HCT116 (cell line): ENCODE measurements at regions not wholly inside any gene's neighbourhood (a gene's known extent, or its start where the extent isn't known, plus 50 kb on each side); places are given as distances from the start of the nearest gene placed in this dataset.
A peak's percentile ranks its signal among the peaks of the same experiment; 100 is the strongest.

Source experiments
- ATAC-seq: fragments of 200-7000 bp; cut with Tn5 transposase; 2 replicates; pipeline ENCODE4 v1.9.1; 2020; ENCODE audit warnings: mild to moderate bottlenecking, moderate library complexity
- BruUV-seq: library from RNA; stranded (reverse); fragments of 400-500 nt; replicated peaks from 2 replicates; lab custom pipeline; 2021; lab: Mats Ljungman, UMichigan
- CTCF ChIA-PET: fragments of 300-600 bp; sonication (Branson Sonifier 250); formaldehyde crosslinking; loops from one replicate; lab custom pipeline; 2021; ENCODE audit warnings: antibody characterized with exemption; lab: Charles Lee
- POLR2A ChIA-PET: fragments of 300-600, 350-600 bp; sonication (Branson Sonifier 250); formaldehyde crosslinking; loops from one replicate; lab custom pipeline; 2021; ENCODE audit warnings: antibody characterized with exemption; lab: Charles Lee
- RAD21 ChIA-PET, 2 experiments: fragments of 300-600 bp; sonication (Branson Sonifier 250); formaldehyde crosslinking; loops; one replicate each; lab custom pipeline; 2023; ENCODE audit warnings: low total read pairs in 2 of 2; ENCODE audit not compliant: uncharacterized antibody in 2 of 2, unreplicated experiment in 2 of 2, low non-redundant PET in 1 of 2; lab: Charles Lee
- DNase-seq: peaks from one replicate; pipeline ENCODE4 v3.0.0-alpha.2; 2010; ENCODE audit warnings: low read depth, low spot score
- H2AFZ ChIP-seq: fragments of 200-600 bp; shearing (Covaris generic), sonication (generic); 2 replicates; pipeline ENCODE4 v1.6.1; 2017; ENCODE audit warnings: low read depth, mixed run types, mixed read lengths, antibody characterized with exemption, low read length; ENCODE audit not compliant: poor library complexity, severe bottlenecking
- H3K27ac ChIP-seq: 2 replicates; pipeline ENCODE4 v1.5.1; 2012; ENCODE audit warnings: low read depth, low read length
- H3K27me3 ChIP-seq: fragments of 200-600 bp; sonication (generic); 2 replicates; pipeline ENCODE4 v1.6.1; 2016; ENCODE audit warnings: mixed run types, low read length, mixed read lengths; ENCODE audit not compliant: insufficient read depth
- H3K36me3 ChIP-seq, 2 experiments: fragments of 200-500 bp in 1 of 2; fragments of 200-600 bp in 1 of 2; sonication (Bioruptor generic) in 1 of 2; sonication (generic) in 1 of 2; 2 replicates each; pipeline versions ENCODE4 v1.5.1 to v1.6.1; 2014 to 2016; ENCODE audit warnings: low read length in 2 of 2, inconsistent platforms in 1 of 2, mixed read lengths in 1 of 2, mixed run types in 1 of 2; ENCODE audit not compliant: insufficient read depth in 2 of 2, control insufficient read depth in 1 of 2
- H3K4me1 ChIP-seq, 2 experiments: fragments of 200-600 bp in 1 of 2; sonication (generic) in 1 of 2; 2 replicates each; pipeline versions ENCODE4 v1.5.1 to v1.6.1; 2012 to 2017; ENCODE audit warnings: low read length in 2 of 2, inconsistent platforms in 1 of 2, mild to moderate bottlenecking in 1 of 2, mixed read lengths in 1 of 2, mixed run types in 1 of 2, moderate library complexity in 1 of 2; ENCODE audit not compliant: insufficient read depth in 2 of 2, control insufficient read depth in 1 of 2
- H3K4me2 ChIP-seq: fragments of 200-600 bp; sonication (generic); 2 replicates; pipeline ENCODE4 v1.6.1; 2017; ENCODE audit warnings: mixed run types, low read length, mixed read lengths
- H3K4me3 ChIP-seq, 2 experiments: fragments of 200-600 bp in 1 of 2; sonication (generic) in 1 of 2; replicated peaks in 1 of 2; 2 replicates each; pipeline ENCODE4 v1.5.1; 2011 to 2016; ENCODE audit warnings: low read length in 2 of 2, control low read depth in 1 of 2, low read depth in 1 of 2, mild to moderate bottlenecking in 1 of 2, mixed read lengths in 1 of 2, mixed run types in 1 of 2
- H3K79me2 ChIP-seq: fragments of 200-600 bp; sonication (generic); 2 replicates; pipeline ENCODE4 v1.6.1; 2017; ENCODE audit warnings: mild to moderate bottlenecking, mixed run types, low read length, moderate library complexity, mixed read lengths; ENCODE audit not compliant: insufficient read depth
- H3K9ac ChIP-seq: fragments of 200-600 bp; sonication (generic); 2 replicates; pipeline ENCODE4 v1.6.1; 2016; ENCODE audit warnings: low read length, mixed read lengths
- H3K9me2 ChIP-seq: fragments of 200-600 bp; sonication (generic), shearing (Covaris generic); 2 replicates; pipeline ENCODE4 v1.6.1; 2017; ENCODE audit warnings: mixed run types, mild to moderate bottlenecking, moderate library complexity; ENCODE audit not compliant: insufficient read depth
- H3K9me3 ChIP-seq, 2 experiments: fragments of 200-500 bp in 1 of 2; fragments of 200-600 bp in 1 of 2; sonication (Bioruptor generic) in 1 of 2; sonication (generic) in 1 of 2; 2 replicates each; pipeline ENCODE4 v1.6.1; 2014 to 2017; ENCODE audit warnings: low read length in 2 of 2, mixed read lengths in 2 of 2, inconsistent platforms in 1 of 2, low read depth in 1 of 2, mild to moderate bottlenecking in 1 of 2, mixed run types in 1 of 2, moderate library complexity in 1 of 2; ENCODE audit not compliant: control insufficient read depth in 1 of 2, insufficient read depth in 1 of 2
- H4K20me1 ChIP-seq: fragments of 200-600 bp; sonication (generic), shearing (Covaris generic); 2 replicates; pipeline ENCODE4 v1.6.1; 2017; ENCODE audit warnings: mixed run types, mild to moderate bottlenecking, moderate library complexity; ENCODE audit not compliant: insufficient read depth
- EZH2 ChIP-seq: fragments of 200-600 bp; sonication (generic); IDR thresholded peaks from 2 replicates; pipeline ENCODE4 v1.6.1; 2017; ENCODE audit warnings: antibody characterized with exemption, mixed run types
- REST ChIP-seq: IDR thresholded peaks from 2 replicates; pipeline ENCODE4 v1.6.1; 2012; ENCODE audit warnings: low read depth
- TCF7L2 ChIP-seq: IDR thresholded peaks from 2 replicates; pipeline ENCODE4 v1.7.0; 2011; ENCODE audit warnings: borderline replicate concordance, inconsistent platforms; ENCODE audit not compliant: insufficient read depth, insufficient read length; ENCODE audit errors: extremely low read depth
- YY1 ChIP-seq: IDR thresholded peaks from 2 replicates; pipeline ENCODE4 v1.6.1; 2011; ENCODE audit warnings: low read length, low read depth, moderate library complexity, mild to moderate bottlenecking; ENCODE audit not compliant: insufficient replicate concordance; ENCODE audit errors: extremely low read depth
- ZFX ChIP-seq: fragments of 450-650 bp; IDR thresholded peaks from 2 replicates; pipeline ENCODE4 v1.6.1; 2017
- intact Hi-C: fragments of 100-400 bp; cut with micrococcal nuclease; formaldehyde crosslinking; loops from 2 replicates; pipeline ENCODE4 v1.10.0; 2022
- TF ChIP-seq, protein P1 (sequence below), 3 experiments: fragments of 200-600 bp in 1 of 3; sonication (generic) in 1 of 3; IDR thresholded peaks in 2 of 3; conservative IDR thresholded peaks in 1 of 3; 2 replicates each; pipeline ENCODE4 v1.5.1; 2012 to 2017; ENCODE audit warnings: low read depth in 2 of 3, low read length in 2 of 3, antibody characterized with exemption in 1 of 3, borderline replicate concordance in 1 of 3, control low read depth in 1 of 3, mild to moderate bottlenecking in 1 of 3, mixed read lengths in 1 of 3, mixed run types in 1 of 3, moderate library complexity in 1 of 3; ENCODE audit not compliant: insufficient read depth in 1 of 3
- TF ChIP-seq, protein P2 (sequence below): IDR thresholded peaks from 2 replicates; pipeline ENCODE4 v1.6.1; 2012

DNA sequence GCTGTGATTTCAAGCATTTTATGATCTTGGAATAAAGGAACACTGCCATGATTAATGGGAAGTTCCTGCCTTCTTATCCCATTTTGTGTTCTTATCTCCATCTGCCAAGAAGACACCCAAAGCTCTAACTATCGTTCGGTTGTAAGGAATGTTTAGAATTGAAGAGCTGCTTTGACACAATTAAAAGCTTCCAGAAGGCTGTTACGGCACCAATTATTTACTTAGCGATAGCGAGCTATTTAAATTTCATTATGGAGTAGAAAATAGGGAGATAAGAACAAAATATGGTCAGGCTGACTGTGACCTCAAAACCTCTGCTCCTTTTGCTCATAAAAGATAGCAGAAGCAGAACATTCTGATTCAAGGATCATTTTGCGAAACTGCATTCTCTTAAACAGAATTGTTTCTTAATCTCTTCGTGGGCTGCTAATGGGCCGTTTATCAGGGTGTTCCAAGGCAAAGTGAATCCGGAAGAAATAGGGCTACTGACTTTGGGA is 101.6 kb downstream of the SLC4A3 start:
- H3K79me2 ChIP-seq = peaks cover 98% of the 10 kb centered on the region

More for the DNA sequence above, 101.6 kb downstream of the SLC4A3 start:
- H3K4me2 ChIP-seq = no peak overlapping the region
- intact Hi-C loops = no loop called here
- no peaks in the 10 kb centered on the region for H3K9me3 ChIP-seq
- BruUV-seq = no TSS peak
- TF ChIP-seq EZH2 (no peak), ZFX (no peak), YY1 (no peak), REST (no peak), TCF7L2 (no peak)
- TF ChIP-seq, protein P1, sequence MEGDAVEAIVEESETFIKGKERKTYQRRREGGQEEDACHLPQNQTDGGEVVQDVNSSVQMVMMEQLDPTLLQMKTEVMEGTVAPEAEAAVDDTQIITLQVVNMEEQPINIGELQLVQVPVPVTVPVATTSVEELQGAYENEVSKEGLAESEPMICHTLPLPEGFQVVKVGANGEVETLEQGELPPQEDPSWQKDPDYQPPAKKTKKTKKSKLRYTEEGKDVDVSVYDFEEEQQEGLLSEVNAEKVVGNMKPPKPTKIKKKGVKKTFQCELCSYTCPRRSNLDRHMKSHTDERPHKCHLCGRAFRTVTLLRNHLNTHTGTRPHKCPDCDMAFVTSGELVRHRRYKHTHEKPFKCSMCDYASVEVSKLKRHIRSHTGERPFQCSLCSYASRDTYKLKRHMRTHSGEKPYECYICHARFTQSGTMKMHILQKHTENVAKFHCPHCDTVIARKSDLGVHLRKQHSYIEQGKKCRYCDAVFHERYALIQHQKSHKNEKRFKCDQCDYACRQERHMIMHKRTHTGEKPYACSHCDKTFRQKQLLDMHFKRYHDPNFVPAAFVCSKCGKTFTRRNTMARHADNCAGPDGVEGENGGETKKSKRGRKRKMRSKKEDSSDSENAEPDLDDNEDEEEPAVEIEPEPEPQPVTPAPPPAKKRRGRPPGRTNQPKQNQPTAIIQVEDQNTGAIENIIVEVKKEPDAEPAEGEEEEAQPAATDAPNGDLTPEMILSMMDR (IDR thresholded peaks at IDR 0.05 in 2 of 3, conservative IDR thresholded peaks at IDR 0.05 in 1 of 3; ENCODE audit: borderline replicate concordance in 1 of 3, insufficient read depth in 1 of 3, low read depth in 2 of 3, low read length in 2 of 3) = no peak
- TF ChIP-seq, protein P2, sequence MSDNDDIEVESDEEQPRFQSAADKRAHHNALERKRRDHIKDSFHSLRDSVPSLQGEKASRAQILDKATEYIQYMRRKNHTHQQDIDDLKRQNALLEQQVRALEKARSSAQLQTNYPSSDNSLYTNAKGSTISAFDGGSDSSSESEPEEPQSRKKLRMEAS = no peak
- TF ChIP-seq, all 23 proteins: peak for 0
- Histone ChIP-seq H3K4me3 (no peak overlapping the region), H4K20me1 (no peaks in the 10 kb centered on the region), H3K4me1 (peaks cover 32 to 94% of the 10 kb centered on the region in 2 experiments), H3K27me3 (no peaks in the 10 kb centered on the region), H2AFZ (no peak overlapping the region), H3K9me2 (no peaks in the 10 kb centered on the region), H3K36me3 (peaks cover 2 to 16% of the 10 kb centered on the region in 2 experiments; a peak in 1 of 4 replicates), H3K27ac (peak overlapping the region; percentile 21; the same call in 1 of the 2 replicates), H3K9ac (no peak overlapping the region)
- ATAC-seq (no peak), DNase-seq (no peak)
- ChIA-PET RAD21 (no interaction called here), POLR2A (interaction anchor here (0.9 kb wide), 1 partner anchor 39 kb away, joined by 3 read pairs; no protein-coding TSS in a partner anchor), CTCF (no interaction called here)
